Stimulated activated CD8-positive, alpha-beta memory T cell treated with anti-CD3 and anti-CD28 coated beads, Interleukin-2, amount 100 ng/mL, for 48 hours (primary cell): ENCODE measurements at regions not wholly inside any gene's neighbourhood (a gene's known extent, or its start where the extent isn't known, plus 50 kb on each side); places are given as distances from the start of the nearest gene placed in this dataset.

Experiments used
- DNase-seq, 2 donors: peaks; one replicate each; pipeline ENCODE4 v3.0.0-alpha.2; 2020; ENCODE audit warnings: low read depth in 2 of 2

GRCh38 chr12:76706761-76707160 lies 57.2 kb upstream of the ZDHHC17 start:
- DNase-seq = no peak

- DNase-seq = no peak
Observed at GRCh38 chr12:76707772-76708171, 56.1 kb upstream of the ZDHHC17 start.

GRCh38 chr12:76708296-76708695 lies 55.6 kb upstream of the ZDHHC17 start:
- no peak for DNase-seq

- no peak for DNase-seq
Observed at GRCh38 chr12:76711241-76711640, 52.7 kb upstream of the ZDHHC17 start.

- no peak for DNase-seq
Observed at GRCh38 chr12:76713130-76713529, 50.8 kb upstream of the ZDHHC17 start.

- no peak for DNase-seq
Observed at GRCh38 chr12:76713986-76714385, 49.9 kb upstream of the ZDHHC17 start.
